Breast epithelium (tissue), 3 donors: ENCODE measurements at regions not wholly inside any gene's neighbourhood (a gene's known extent, or its start where the extent isn't known, plus 50 kb on each side); places are given as distances from the start of the nearest gene placed in this dataset.

Source experiments
- POLR2A ChIP-seq: fragments of 450-650 bp; IDR thresholded peaks from one replicate; pipeline ENCODE4 v1.6.1; 2016; ENCODE audit warnings: antibody characterized with exemption, mild to moderate bottlenecking, moderate library complexity
- TF ChIP-seq, protein P1 (sequence below), 3 donors: fragments of 450-650 bp; IDR thresholded peaks; one replicate each; pipeline ENCODE4 v1.5.1; 2016 to 2017; ENCODE audit warnings: antibody characterized with exemption in 3 of 3, mild to moderate bottlenecking in 3 of 3, moderate library complexity in 3 of 3

DNA sequence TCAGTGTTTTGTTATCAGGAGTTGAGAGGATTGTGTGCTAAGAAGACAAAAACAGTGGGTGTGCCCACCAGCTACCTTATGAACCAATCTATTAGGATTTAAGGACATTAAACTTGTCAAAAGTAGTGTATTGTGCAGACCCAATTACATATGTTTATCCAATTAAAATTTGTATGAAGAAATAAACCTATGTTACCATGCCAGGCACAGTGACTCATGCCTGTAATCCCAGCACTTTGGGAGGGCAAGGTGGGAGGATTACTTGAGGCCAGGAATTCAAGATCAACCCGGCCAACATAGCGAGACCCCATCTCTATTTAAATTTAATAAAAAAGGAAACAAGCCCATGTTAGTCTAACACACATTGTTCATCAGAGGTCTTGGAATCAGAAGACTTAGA lies 162.2 kb downstream of the IRS1 start:
- TF ChIP-seq, protein P1, sequence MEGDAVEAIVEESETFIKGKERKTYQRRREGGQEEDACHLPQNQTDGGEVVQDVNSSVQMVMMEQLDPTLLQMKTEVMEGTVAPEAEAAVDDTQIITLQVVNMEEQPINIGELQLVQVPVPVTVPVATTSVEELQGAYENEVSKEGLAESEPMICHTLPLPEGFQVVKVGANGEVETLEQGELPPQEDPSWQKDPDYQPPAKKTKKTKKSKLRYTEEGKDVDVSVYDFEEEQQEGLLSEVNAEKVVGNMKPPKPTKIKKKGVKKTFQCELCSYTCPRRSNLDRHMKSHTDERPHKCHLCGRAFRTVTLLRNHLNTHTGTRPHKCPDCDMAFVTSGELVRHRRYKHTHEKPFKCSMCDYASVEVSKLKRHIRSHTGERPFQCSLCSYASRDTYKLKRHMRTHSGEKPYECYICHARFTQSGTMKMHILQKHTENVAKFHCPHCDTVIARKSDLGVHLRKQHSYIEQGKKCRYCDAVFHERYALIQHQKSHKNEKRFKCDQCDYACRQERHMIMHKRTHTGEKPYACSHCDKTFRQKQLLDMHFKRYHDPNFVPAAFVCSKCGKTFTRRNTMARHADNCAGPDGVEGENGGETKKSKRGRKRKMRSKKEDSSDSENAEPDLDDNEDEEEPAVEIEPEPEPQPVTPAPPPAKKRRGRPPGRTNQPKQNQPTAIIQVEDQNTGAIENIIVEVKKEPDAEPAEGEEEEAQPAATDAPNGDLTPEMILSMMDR (IDR thresholded peaks at IDR 0.05), result no peak
- no peak for TF ChIP-seq POLR2A
